Testis (tissue), 2 donors: ENCODE measurements at regions not wholly inside any gene's neighbourhood (a gene's known extent, or its start where the extent isn't known, plus 50 kb on each side); places are given as distances from the start of the nearest gene placed in this dataset.

ENCODE experiments used
- DNase-seq: peaks from one replicate; pipeline ENCODE4 v3.0.0-alpha.2; 2019
- H3K27ac ChIP-seq, 2 donors: fragments of 200-600 bp; sonication (generic); one replicate each; pipeline ENCODE4 v1.5.1; 2019
- H3K27me3 ChIP-seq: fragments of 200-600 bp; sonication (generic); one replicate; pipeline ENCODE4 v1.5.1; 2019
- H3K36me3 ChIP-seq: fragments of 200-600 bp; sonication (generic); one replicate; pipeline ENCODE4 v1.5.1; 2017; ENCODE audit warnings: low read depth; ENCODE audit errors: missing control alignments
- H3K4me1 ChIP-seq: fragments of 200-600 bp; sonication (generic); one replicate; pipeline ENCODE4 v1.5.1; 2019
- H3K4me3 ChIP-seq, 2 donors: fragments of 200-600 bp; sonication (generic); one replicate each; pipeline ENCODE4 v1.5.1; 2017 to 2019
- H3K9me3 ChIP-seq: fragments of 200-600 bp; sonication (generic); one replicate; pipeline ENCODE4 v1.5.1; 2017
- POLR2A ChIP-seq: fragments of 450-650 bp; IDR thresholded peaks from one replicate; pipeline ENCODE4 v1.6.1; 2017; ENCODE audit warnings: antibody characterized with exemption, mild to moderate bottlenecking, moderate library complexity
- WGBS, 2 donors: methylation state at CpG; one replicate each; pipeline ENCODE4 v1.1.5; 2018; 5-methylcytosine and 5-hydroxymethylcytosine counted together
- intact Hi-C: fragments of 100-400 bp; cut with DNase I; formaldehyde crosslinking; loops from one replicate; pipeline ENCODE4 v1.15.1; 2023; ENCODE audit warnings: low total_unique reads
- TF ChIP-seq, protein P1 (sequence below), 3 experiments: fragments of 450-650 bp in 2 of 3; fragments of 200-600 bp in 1 of 3; sonication (generic) in 1 of 3; IDR thresholded peaks; one replicate each; pipeline ENCODE4 v1.5.1; 2016 to 2019; ENCODE audit warnings: antibody characterized with exemption in 3 of 3, mild to moderate bottlenecking in 2 of 3, moderate library complexity in 1 of 3

DNA sequence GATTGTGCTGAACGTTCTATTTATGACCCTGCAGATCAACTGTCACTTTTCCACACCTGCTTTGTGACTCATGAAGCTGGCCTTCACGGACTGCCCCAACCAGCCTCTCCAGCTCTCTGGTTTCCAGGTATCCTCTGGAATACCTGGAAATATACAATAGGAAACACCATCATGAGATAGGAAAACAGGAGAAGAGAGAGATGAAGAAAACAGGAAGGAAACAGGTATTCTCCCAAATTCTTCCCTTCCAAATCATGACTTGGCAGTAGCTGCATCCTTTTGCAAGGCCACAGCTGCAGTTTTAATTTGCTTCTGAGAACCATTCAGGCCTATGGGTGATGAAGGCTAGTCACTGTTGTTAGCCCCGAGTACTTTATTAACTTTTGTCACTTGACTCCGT, 909.1 kb downstream of the EPHA3 start:
- H3K4me3 ChIP-seq, result no peak overlapping the region
- no peaks in the 10 kb centered on the region for H3K4me1 ChIP-seq
- H3K27me3 ChIP-seq, result no peaks in the 10 kb centered on the region
- no peak for TF ChIP-seq POLR2A
- TF ChIP-seq, protein P1, sequence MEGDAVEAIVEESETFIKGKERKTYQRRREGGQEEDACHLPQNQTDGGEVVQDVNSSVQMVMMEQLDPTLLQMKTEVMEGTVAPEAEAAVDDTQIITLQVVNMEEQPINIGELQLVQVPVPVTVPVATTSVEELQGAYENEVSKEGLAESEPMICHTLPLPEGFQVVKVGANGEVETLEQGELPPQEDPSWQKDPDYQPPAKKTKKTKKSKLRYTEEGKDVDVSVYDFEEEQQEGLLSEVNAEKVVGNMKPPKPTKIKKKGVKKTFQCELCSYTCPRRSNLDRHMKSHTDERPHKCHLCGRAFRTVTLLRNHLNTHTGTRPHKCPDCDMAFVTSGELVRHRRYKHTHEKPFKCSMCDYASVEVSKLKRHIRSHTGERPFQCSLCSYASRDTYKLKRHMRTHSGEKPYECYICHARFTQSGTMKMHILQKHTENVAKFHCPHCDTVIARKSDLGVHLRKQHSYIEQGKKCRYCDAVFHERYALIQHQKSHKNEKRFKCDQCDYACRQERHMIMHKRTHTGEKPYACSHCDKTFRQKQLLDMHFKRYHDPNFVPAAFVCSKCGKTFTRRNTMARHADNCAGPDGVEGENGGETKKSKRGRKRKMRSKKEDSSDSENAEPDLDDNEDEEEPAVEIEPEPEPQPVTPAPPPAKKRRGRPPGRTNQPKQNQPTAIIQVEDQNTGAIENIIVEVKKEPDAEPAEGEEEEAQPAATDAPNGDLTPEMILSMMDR (IDR thresholded peaks at IDR 0.05), result no peak
- intact Hi-C loops, result no loop called here
- no peak for DNase-seq
- H3K27ac ChIP-seq, result no peak overlapping the region
- no peaks in the 10 kb centered on the region for H3K9me3 ChIP-seq
- no peaks in the 10 kb centered on the region for H3K36me3 ChIP-seq
- WGBS, 2 donors, result 66 to 71% methylated on average over 4 of the region's 4 CpGs

DNA sequence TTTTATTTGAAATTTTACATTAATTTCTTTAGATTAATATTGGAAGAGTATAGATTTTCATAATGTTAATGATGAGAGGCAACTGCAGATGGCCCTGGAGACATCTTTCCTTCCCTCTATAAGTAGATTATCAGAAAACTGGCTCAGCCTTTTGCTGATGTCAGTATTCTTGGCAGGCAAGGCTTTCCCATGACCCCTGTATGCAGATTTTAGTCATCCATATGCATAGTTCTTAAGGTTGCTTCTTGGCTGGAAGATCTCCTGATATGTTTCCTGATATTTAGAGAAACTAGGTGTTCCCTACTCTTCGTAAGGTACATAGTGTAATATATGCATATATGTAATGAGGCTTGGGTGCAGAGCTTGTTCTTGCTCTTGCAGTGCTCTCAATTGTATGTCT, 911.4 kb downstream of the EPHA3 start:
- 82 to 96% methylated on average over 1 of the region's 1 CpG for WGBS, 2 donors
- no peak overlapping the region for H3K27ac ChIP-seq
- TF ChIP-seq, protein P1 (IDR thresholded peaks at IDR 0.05), result no peak
- no peak for TF ChIP-seq POLR2A
- intact Hi-C loops, result no loop called here
- DNase-seq, result no peak
- H3K4me1 ChIP-seq, result no peaks in the 10 kb centered on the region
- no peaks in the 10 kb centered on the region for H3K36me3 ChIP-seq
- H3K27me3 ChIP-seq, result no peaks in the 10 kb centered on the region
- no peaks in the 10 kb centered on the region for H3K9me3 ChIP-seq
- no peak overlapping the region for H3K4me3 ChIP-seq

DNA sequence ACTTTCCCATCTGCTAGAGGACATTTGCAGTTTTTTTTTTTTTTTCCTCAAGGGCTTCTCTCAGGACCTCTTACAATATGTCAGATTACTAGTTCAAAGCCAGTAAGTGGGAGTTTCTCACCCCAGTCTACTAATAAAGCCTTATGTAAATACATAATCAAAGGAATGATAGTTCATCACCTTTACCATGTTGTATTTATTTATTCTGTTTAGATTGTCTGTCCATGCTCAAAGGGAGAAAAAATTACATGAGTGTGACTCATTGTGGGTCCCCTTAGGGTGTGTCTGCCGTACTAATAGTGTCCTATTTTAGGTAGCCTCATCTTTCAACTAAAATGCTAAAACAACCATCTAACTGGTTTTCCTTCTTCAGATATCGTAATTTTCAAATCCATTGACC, 917.6 kb downstream of the EPHA3 start:
- no peak for DNase-seq
- 89 to 91% methylated on average over 2 of the region's 2 CpGs for whole genome bisulfite sequencing, 2 donors
- Histone ChIP-seq H3K27ac (no peak overlapping the region), H3K9me3 (no peaks in the 10 kb centered on the region), H3K27me3 (no peaks in the 10 kb centered on the region), H3K4me1 (no peaks in the 10 kb centered on the region), H3K36me3 (no peaks in the 10 kb centered on the region), H3K4me3 (no peak overlapping the region)
- TF ChIP-seq POLR2A, result no peak
- TF ChIP-seq, protein P1 (IDR thresholded peaks at IDR 0.05), result no peak
- intact Hi-C loops, result no loop called here

GRCh38 chr3:90026406-90026805, 919.0 kb downstream of the EPHA3 start:
- WGBS, 2 donors, result 79 to 90% methylated on average over 2 of the region's 2 CpGs
- Histone ChIP-seq H3K4me1 (no peaks in the 10 kb centered on the region), H3K27me3 (no peaks in the 10 kb centered on the region), H3K9me3 (no peaks in the 10 kb centered on the region), H3K27ac (no peak overlapping the region), H3K4me3 (no peak overlapping the region), H3K36me3 (no peaks in the 10 kb centered on the region)
- no peak for TF ChIP-seq POLR2A
- TF ChIP-seq, protein P1 (IDR thresholded peaks at IDR 0.05), result no peak
- DNase-seq, result no peak
- intact Hi-C loops, result no loop called here

DNA sequence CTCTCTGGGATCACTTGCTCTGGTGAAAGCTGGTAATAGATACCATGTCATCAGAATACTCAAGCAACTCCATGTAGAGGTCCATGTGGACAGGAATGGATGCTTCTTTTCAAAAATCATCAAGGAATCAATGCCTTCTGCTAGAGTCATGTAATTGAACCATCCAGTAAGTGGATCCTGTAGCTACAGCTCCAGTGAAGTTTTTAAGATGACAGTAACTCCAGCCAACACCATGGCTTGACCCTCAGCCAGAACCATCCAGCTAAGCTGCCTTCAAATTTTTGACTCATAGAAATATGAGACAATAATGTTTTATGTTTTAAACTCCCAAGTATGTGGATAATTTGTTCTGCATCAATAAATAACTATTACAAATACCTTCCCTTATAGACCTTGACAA, 923.7 kb downstream of the EPHA3 start:
- H3K36me3 ChIP-seq, result no peaks in the 10 kb centered on the region
- no peaks in the 10 kb centered on the region for H3K9me3 ChIP-seq
- TF ChIP-seq POLR2A, result no peak
- TF ChIP-seq, protein P1 (IDR thresholded peaks at IDR 0.05), result no peak
- H3K27me3 ChIP-seq, result no peaks in the 10 kb centered on the region
- H3K27ac ChIP-seq, result no peak overlapping the region
- H3K4me3 ChIP-seq, result no peak overlapping the region
- intact Hi-C loops, result no loop called here
- H3K4me1 ChIP-seq, result no peaks in the 10 kb centered on the region
- no peak for DNase-seq
